ENCODE measurements at regions not wholly inside any gene's neighbourhood (a gene's known extent, or its start where the extent isn't known, plus 50 kb on each side); places are given as distances from the start of the nearest gene placed in this dataset.
"Not testable (repeated sequence)": the region's sequence is repeated elsewhere in the genome, so short reads cannot be mapped to it uniquely, and the experiment has no call there.

GRCh38 chr16:59527206-59527997, 793.3 kb upstream of the GOT2 start:
- DNase-seq: no peak
- WGBS, 2 donors: 68 to 77% methylated on average over 14 of the region's 14 CpGs

DNA sequence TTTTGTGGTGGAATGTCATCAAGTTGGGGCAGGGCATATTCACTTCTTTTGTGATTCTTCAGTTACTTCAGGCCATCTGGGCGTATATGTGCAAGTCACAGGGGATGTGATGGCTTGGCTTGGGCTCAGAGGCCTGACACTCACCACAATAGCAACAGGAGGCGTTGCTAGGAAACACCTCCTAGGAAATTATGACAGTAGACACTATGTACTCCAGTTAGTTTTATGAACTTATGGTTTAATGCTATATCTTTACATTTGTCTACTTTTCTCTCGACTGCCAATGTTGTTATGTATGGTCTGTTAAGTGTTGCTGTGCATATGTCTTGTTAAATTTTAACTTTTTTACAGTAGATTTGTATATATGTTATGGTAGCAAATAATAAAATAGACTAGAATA, 788.7 kb upstream of the GOT2 start:
- DNase-seq: no peak
- TF ChIP-seq POLR2A (IDR thresholded peaks at IDR 0.05): no peak
- no peak for TF ChIP-seq POLR2AphosphoS5 (IDR thresholded peaks at IDR 0.05)
- no peak for TF ChIP-seq EP300 (IDR thresholded peaks at IDR 0.05)
- no peak for TF ChIP-seq CTCF (IDR thresholded peaks at IDR 0.05)
- Histone ChIP-seq H3K4me1 (no peaks in the 10 kb centered on the region), H3K9me3 (no peaks in the 10 kb centered on the region), H3K4me3 (no peak overlapping the region), H3K36me3 (no peaks in the 10 kb centered on the region), H3K27me3 (no peaks in the 10 kb centered on the region), H3K27ac (no peak overlapping the region)
- 48 to 79% methylated on average over 3 of the region's 3 CpGs for WGBS, 2 donors
- intact Hi-C loops (cut with DNase I): no loop called here

More at GRCh38 chr16:59527206-59527997, 793.3 kb upstream of the GOT2 start:
- Histone ChIP-seq H3K27me3 (no peaks in the 10 kb centered on the region), H3K36me3 (no peaks in the 10 kb centered on the region), H3K27ac (no peak overlapping the region), H3K9me3 (no peaks in the 10 kb centered on the region), H3K4me3 (no peak overlapping the region), H3K4me1 (no peaks in the 10 kb centered on the region)
- intact Hi-C loops (cut with DNase I): no loop called here
- TF ChIP-seq EP300 (IDR thresholded peaks at IDR 0.05) (no peak), POLR2A (IDR thresholded peaks at IDR 0.05) (no peak), CTCF (IDR thresholded peaks at IDR 0.05) (no peak), POLR2AphosphoS5 (IDR thresholded peaks at IDR 0.05) (no peak)

DNA sequence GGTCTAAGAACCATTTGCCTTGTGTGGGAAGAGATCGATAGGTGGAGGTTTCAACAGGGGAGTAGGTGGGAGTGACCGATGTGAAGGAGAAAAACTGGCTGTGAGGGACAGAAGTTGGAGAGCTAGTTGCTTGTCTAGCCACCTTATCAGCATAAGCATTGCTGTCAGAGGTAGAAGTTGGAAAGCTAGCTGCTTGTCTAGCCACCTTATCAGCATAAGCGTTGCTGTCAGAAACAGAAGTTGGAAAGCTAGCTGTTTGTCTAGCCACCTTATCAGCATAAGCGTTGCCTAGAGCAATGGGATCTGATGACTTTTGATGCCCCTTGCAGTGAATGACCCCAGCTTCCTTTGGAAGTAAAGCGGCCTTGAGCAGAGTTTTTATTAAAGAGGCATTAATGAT, 784.6 kb upstream of the GOT2 start:
- H3K27ac ChIP-seq; H3K9me3 ChIP-seq; H3K27me3 ChIP-seq; H3K4me1 ChIP-seq; H3K4me3 ChIP-seq; DNase-seq; H3K36me3 ChIP-seq; intact Hi-C loops (cut with DNase I): not testable (repeated sequence)
- 76 to 82% methylated on average over 5 of the region's 5 CpGs for WGBS, 2 donors

- Histone ChIP-seq H3K27ac (no peak overlapping the region), H3K36me3 (no peaks in the 10 kb centered on the region), H3K9me3 (peaks cover 0 to 10% (median 0%) of the 10 kb centered on the region in 4 donors), H3K27me3 (no peaks in the 10 kb centered on the region), H3K4me3 (no peak overlapping the region), H3K4me1 (no peaks in the 10 kb centered on the region)
- DNase-seq: no peak
- intact Hi-C loops (cut with DNase I): no loop called here
- 65 to 76% methylated on average over 4 of the region's 4 CpGs for WGBS, 2 donors
- TF ChIP-seq EP300 (IDR thresholded peaks at IDR 0.05): no peak
These were observed 780.5 kb upstream of the GOT2 start for GRCh38 chr16:59514651-59515050.

DNA sequence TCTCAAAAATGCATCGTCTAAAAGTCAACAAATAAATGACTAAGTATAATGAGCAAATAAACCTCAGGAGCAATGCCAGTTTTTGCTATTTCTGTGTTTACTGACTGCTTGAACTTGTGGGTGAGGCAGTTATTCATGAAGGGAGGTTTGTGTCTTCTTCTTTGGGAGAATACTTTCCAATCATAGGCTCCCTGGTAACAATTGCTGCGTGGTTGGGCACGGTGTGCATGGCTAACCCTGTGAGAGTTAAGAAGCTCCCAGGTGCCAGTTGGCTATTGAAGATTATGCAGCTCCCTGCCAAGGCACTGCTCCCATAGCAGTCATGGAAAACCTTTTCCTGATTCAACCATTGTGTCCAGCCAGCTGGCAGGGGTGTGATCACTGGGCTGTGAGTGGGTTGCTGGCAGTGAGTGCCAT, 775.9 kb upstream of the GOT2 start:
- TF ChIP-seq POLR2AphosphoS5 (IDR thresholded peaks at IDR 0.05): no peak
- no peak for TF ChIP-seq CTCF (IDR thresholded peaks at IDR 0.05)
- TF ChIP-seq EP300 (IDR thresholded peaks at IDR 0.05): no peak
- no peak for TF ChIP-seq POLR2A (IDR thresholded peaks at IDR 0.05)
- peaks cover 0 to 10% (median 0%) of the 10 kb centered on the region in 4 donors for H3K9me3 ChIP-seq
- no peaks in the 10 kb centered on the region for H3K27me3 ChIP-seq
- no peak for DNase-seq
- H3K4me1 ChIP-seq: no peaks in the 10 kb centered on the region
- intact Hi-C loops (cut with DNase I): no loop called here
- 65 to 77% methylated on average over 3 of the region's 3 CpGs for WGBS, 2 donors
- H3K36me3 ChIP-seq: no peaks in the 10 kb centered on the region
- H3K27ac ChIP-seq: no peak overlapping the region
- H3K4me3 ChIP-seq: no peak overlapping the region

GRCh38 chr16:59500601-59501000, 766.5 kb upstream of the GOT2 start:
- H3K27ac ChIP-seq: no peak overlapping the region
- WGBS, 2 donors: 41 to 57% methylated on average over 3 of the region's 3 CpGs
- no peaks in the 10 kb centered on the region for H3K27me3 ChIP-seq
- no peak overlapping the region for H3K4me3 ChIP-seq
- no peaks in the 10 kb centered on the region for H3K36me3 ChIP-seq
- no peak for DNase-seq
- no peak for TF ChIP-seq CTCF (IDR thresholded peaks at IDR 0.05)
- TF ChIP-seq EP300 (IDR thresholded peaks at IDR 0.05): no peak
- no peak for TF ChIP-seq POLR2A (IDR thresholded peaks at IDR 0.05)
- TF ChIP-seq POLR2AphosphoS5 (IDR thresholded peaks at IDR 0.05): no peak
- no peaks in the 10 kb centered on the region for H3K9me3 ChIP-seq
- intact Hi-C loops (cut with DNase I): no loop called here
- H3K4me1 ChIP-seq: no peaks in the 10 kb centered on the region
